ENCODE measurements at regions not wholly inside any gene's neighbourhood (a gene's known extent, or its start where the extent isn't known, plus 50 kb on each side); places are given as distances from the start of the nearest gene placed in this dataset.

GRCh38 chr10:25849988-25850387 lies 84.0 kb upstream of the MYO3A start:
- Histone ChIP-seq H3K36me3 (ENCODE audit: control insufficient read depth, low read length) (no peaks in the 10 kb centered on the region), H3K4me3 (ENCODE audit: low read length) (no peak overlapping the region)
- no peak for TF ChIP-seq EZH2phosphoT487 (IDR thresholded peaks at IDR 0.05; ENCODE audit: borderline replicate concordance, low read length)
- TF ChIP-seq, protein P1, sequence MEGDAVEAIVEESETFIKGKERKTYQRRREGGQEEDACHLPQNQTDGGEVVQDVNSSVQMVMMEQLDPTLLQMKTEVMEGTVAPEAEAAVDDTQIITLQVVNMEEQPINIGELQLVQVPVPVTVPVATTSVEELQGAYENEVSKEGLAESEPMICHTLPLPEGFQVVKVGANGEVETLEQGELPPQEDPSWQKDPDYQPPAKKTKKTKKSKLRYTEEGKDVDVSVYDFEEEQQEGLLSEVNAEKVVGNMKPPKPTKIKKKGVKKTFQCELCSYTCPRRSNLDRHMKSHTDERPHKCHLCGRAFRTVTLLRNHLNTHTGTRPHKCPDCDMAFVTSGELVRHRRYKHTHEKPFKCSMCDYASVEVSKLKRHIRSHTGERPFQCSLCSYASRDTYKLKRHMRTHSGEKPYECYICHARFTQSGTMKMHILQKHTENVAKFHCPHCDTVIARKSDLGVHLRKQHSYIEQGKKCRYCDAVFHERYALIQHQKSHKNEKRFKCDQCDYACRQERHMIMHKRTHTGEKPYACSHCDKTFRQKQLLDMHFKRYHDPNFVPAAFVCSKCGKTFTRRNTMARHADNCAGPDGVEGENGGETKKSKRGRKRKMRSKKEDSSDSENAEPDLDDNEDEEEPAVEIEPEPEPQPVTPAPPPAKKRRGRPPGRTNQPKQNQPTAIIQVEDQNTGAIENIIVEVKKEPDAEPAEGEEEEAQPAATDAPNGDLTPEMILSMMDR (IDR thresholded peaks at IDR 0.05; ENCODE audit: low read depth, low read length, poor library complexity, severe bottlenecking): no peak

DNA sequence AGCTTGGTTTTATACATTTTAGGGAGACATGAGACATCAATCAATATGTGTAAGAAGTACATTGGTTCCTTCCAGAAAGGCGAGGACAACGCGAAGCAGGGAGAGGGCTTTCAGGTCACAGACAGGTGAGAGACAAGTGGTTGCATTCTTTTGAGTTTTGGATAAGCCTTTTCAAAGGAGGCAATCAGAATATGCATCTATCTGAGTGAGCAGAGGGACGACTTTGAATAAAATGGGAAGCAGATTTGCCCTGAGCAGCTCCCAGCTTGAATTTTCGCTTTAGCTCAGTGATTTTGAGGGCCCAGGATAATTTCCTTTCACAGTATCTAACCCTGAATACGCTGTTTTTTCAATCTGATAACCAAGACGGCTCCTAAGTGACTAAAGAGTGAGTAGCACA lies 82.5 kb upstream of the MYO3A start:
- no peak for TF ChIP-seq EZH2phosphoT487 (IDR thresholded peaks at IDR 0.05; ENCODE audit: borderline replicate concordance, low read length)
- TF ChIP-seq, protein P1 (IDR thresholded peaks at IDR 0.05; ENCODE audit: low read depth, low read length, poor library complexity, severe bottlenecking): no peak

More at GRCh38 chr10:25849988-25850387, 84.0 kb upstream of the MYO3A start:
- Histone ChIP-seq H3K4me1 (ENCODE audit: control insufficient read depth, low read length) (no peaks in the 10 kb centered on the region), H3K27ac (ENCODE audit: low read depth, low read length) (no peak overlapping the region), H3K9me3 (ENCODE audit: control insufficient read depth, insufficient read depth, low read length) (no peaks in the 10 kb centered on the region), H3F3A (ENCODE audit: control insufficient read depth, insufficient read depth) (no peaks in the 10 kb centered on the region), H3K9me2 (replicated peaks; ENCODE audit: control insufficient read depth, low read length) (no peaks in the 10 kb centered on the region), H3K27me3 (ENCODE audit: control insufficient read depth, low read length) (peaks cover 3% of the 10 kb centered on the region; the same call in 1 of the 2 replicates), H4K20me1 (ENCODE audit: control insufficient read depth, insufficient read depth, low read depth, low read length) (no peaks in the 10 kb centered on the region), H3K4me2 (ENCODE audit: low read length) (no peak overlapping the region), H3K79me2 (ENCODE audit: control insufficient read depth, low read length) (no peaks in the 10 kb centered on the region)

GRCh38 chr10:25852364-25852941 lies 81.6 kb upstream of the MYO3A start:
- Histone ChIP-seq H3K4me1 (ENCODE audit: control insufficient read depth, low read length) (no peaks in the 10 kb centered on the region), H4K20me1 (ENCODE audit: control insufficient read depth, insufficient read depth, low read depth, low read length) (no peaks in the 10 kb centered on the region), H3K9me3 (ENCODE audit: control insufficient read depth, insufficient read depth, low read length) (no peaks in the 10 kb centered on the region), H3K27ac (ENCODE audit: low read depth, low read length) (no peak overlapping the region), H3K4me3 (ENCODE audit: low read length) (no peak overlapping the region), H3F3A (ENCODE audit: control insufficient read depth, insufficient read depth) (no peaks in the 10 kb centered on the region), H3K79me2 (ENCODE audit: control insufficient read depth, low read length) (no peaks in the 10 kb centered on the region), H3K4me2 (ENCODE audit: low read length) (no peak overlapping the region), H3K9me2 (replicated peaks; ENCODE audit: control insufficient read depth, low read length) (no peaks in the 10 kb centered on the region), H3K36me3 (ENCODE audit: control insufficient read depth, low read length) (no peaks in the 10 kb centered on the region), H3K27me3 (ENCODE audit: control insufficient read depth, low read length) (peaks cover 3% of the 10 kb centered on the region; the same call in 1 of the 2 replicates)
- TF ChIP-seq EZH2phosphoT487 (IDR thresholded peaks at IDR 0.05; ENCODE audit: borderline replicate concordance, low read length): no peak
- TF ChIP-seq, protein P1 (IDR thresholded peaks at IDR 0.05; ENCODE audit: low read depth, low read length, poor library complexity, severe bottlenecking): no peak

More for the DNA sequence above, 82.5 kb upstream of the MYO3A start:
- peaks cover 3% of the 10 kb centered on the region; the same call in 1 of the 2 replicates for H3K27me3 ChIP-seq (ENCODE audit: control insufficient read depth, low read length)
- no peak overlapping the region for H3K4me2 ChIP-seq (ENCODE audit: low read length)
- H3K9me3 ChIP-seq (ENCODE audit: control insufficient read depth, insufficient read depth, low read length): no peaks in the 10 kb centered on the region
- no peaks in the 10 kb centered on the region for H3K79me2 ChIP-seq (ENCODE audit: control insufficient read depth, low read length)
- no peaks in the 10 kb centered on the region for H3F3A ChIP-seq (ENCODE audit: control insufficient read depth, insufficient read depth)
- no peaks in the 10 kb centered on the region for H4K20me1 ChIP-seq (ENCODE audit: control insufficient read depth, insufficient read depth, low read depth, low read length)
- no peaks in the 10 kb centered on the region for H3K4me1 ChIP-seq (ENCODE audit: control insufficient read depth, low read length)
- H3K9me2 ChIP-seq (replicated peaks; ENCODE audit: control insufficient read depth, low read length): no peaks in the 10 kb centered on the region
- no peaks in the 10 kb centered on the region for H3K36me3 ChIP-seq (ENCODE audit: control insufficient read depth, low read length)
- no peak overlapping the region for H3K4me3 ChIP-seq (ENCODE audit: low read length)
- H3K27ac ChIP-seq (ENCODE audit: low read depth, low read length): no peak overlapping the region

Data from DOHH2 (cell line).